ENCODE measurements at regions not wholly inside any gene's neighbourhood (a gene's known extent, or its start where the extent isn't known, plus 50 kb on each side); places are given as distances from the start of the nearest gene placed in this dataset.

DNA sequence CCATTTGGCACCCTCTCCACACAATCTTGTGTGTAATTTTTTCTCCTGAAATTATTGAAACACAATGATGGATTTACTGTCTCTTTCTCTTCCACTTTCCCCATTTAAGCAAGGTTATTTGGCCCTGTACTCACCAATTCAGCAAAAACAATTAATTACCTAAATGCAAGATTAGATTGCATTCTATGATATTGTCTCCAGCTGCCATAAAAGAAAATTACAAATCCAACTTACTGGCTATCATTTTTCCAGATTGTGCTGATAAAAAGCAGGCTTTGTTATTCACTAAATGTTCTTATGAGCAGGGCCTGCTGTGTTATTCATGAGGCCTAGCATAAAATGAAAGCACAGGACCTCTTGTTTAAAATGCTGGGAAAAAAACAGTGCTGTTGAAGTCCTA is 95.8 kb upstream of the IRAK1BP1 start:
- TF ChIP-seq, protein P1, sequence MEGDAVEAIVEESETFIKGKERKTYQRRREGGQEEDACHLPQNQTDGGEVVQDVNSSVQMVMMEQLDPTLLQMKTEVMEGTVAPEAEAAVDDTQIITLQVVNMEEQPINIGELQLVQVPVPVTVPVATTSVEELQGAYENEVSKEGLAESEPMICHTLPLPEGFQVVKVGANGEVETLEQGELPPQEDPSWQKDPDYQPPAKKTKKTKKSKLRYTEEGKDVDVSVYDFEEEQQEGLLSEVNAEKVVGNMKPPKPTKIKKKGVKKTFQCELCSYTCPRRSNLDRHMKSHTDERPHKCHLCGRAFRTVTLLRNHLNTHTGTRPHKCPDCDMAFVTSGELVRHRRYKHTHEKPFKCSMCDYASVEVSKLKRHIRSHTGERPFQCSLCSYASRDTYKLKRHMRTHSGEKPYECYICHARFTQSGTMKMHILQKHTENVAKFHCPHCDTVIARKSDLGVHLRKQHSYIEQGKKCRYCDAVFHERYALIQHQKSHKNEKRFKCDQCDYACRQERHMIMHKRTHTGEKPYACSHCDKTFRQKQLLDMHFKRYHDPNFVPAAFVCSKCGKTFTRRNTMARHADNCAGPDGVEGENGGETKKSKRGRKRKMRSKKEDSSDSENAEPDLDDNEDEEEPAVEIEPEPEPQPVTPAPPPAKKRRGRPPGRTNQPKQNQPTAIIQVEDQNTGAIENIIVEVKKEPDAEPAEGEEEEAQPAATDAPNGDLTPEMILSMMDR (IDR thresholded peaks at IDR 0.05) = no peak
- TF ChIP-seq ELF1 (IDR thresholded peaks at IDR 0.05) = no peak
- TF ChIP-seq SIN3A (IDR thresholded peaks at IDR 0.05; ENCODE audit: borderline replicate concordance, low read depth, low read length) = no peak
